IPS-18a (cell line): ENCODE measurements at regions not wholly inside any gene's neighbourhood (a gene's known extent, or its start where the extent isn't known, plus 50 kb on each side); places are given as distances from the start of the nearest gene placed in this dataset.

Experiments used
- H3K27ac ChIP-seq: one replicate; pipeline ENCODE4 v1.5.1; 2013; ENCODE audit warnings: low read length
- H3K27me3 ChIP-seq: one replicate; pipeline ENCODE4 v1.6.1; 2013; ENCODE audit warnings: mild to moderate bottlenecking, low read length; ENCODE audit not compliant: control insufficient read depth, insufficient read depth
- H3K36me3 ChIP-seq: one replicate; pipeline ENCODE4 v1.6.1; 2013; ENCODE audit warnings: low read depth, low read length; ENCODE audit not compliant: control insufficient read depth
- H3K4me1 ChIP-seq: one replicate; pipeline ENCODE4 v1.6.1; 2013; ENCODE audit warnings: low read depth, low read length; ENCODE audit not compliant: control insufficient read depth
- H3K4me3 ChIP-seq: one replicate; pipeline ENCODE4 v1.5.1; 2013; ENCODE audit warnings: low read length
- H3K9ac ChIP-seq: one replicate; pipeline ENCODE4 v1.6.1; 2013; ENCODE audit warnings: mild to moderate bottlenecking, low read length, moderate library complexity
- H3K9me3 ChIP-seq: one replicate; pipeline ENCODE4 v1.6.1; 2013; ENCODE audit warnings: low read depth, low read length; ENCODE audit not compliant: control insufficient read depth

DNA sequence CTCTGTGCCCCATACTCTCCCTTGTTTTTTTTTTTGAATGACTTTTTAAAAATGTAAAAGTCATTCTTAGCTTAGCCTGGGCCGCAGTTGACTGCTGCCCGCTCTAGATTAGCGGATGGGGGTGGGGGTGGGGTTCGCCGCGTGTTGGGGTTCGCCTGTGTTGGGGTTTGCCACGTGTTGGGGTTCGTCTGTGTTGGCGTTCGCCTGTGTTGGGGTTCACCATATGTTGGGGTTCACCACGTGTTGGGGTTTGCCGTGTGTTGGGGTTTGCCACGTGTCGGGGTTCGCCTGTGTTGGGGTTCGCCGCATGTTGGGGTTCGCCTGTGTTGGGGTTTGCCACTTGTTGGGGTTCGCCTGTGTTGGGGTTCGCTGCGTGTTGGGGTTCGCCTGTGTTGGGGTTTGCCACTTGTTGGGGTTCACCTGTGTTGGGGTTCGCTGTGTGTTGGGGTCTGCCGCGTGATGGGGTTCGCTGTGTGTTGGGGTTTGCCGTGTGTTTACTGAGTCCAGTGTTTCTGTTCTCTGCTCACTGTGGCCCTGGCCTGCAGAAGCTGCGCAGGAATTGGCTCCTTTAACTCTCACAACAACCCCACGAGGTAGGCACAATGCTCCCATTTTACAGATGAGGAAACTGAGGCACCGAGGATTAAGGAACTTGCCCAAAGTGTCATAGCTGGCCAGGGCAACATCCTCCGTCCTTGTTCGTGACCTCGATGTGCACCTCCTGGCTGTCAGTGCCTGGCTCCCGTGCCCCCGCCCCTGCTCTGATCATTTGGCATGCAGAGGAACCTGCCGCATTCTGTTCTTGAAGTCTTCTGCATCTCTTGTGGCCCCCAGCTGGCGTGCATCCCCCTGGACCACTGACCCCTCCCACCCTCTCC lies 96.6 kb upstream of the CIBAR2 start:
- Histone ChIP-seq H3K4me3 (no peak overlapping the region), H3K9me3 (no peaks in the 10 kb centered on the region), H3K27me3 (no peaks in the 10 kb centered on the region), H3K4me1 (peaks cover 24% of the 10 kb centered on the region), H3K36me3 (no peaks in the 10 kb centered on the region), H3K9ac (no peak overlapping the region), H3K27ac (no peak overlapping the region)

DNA sequence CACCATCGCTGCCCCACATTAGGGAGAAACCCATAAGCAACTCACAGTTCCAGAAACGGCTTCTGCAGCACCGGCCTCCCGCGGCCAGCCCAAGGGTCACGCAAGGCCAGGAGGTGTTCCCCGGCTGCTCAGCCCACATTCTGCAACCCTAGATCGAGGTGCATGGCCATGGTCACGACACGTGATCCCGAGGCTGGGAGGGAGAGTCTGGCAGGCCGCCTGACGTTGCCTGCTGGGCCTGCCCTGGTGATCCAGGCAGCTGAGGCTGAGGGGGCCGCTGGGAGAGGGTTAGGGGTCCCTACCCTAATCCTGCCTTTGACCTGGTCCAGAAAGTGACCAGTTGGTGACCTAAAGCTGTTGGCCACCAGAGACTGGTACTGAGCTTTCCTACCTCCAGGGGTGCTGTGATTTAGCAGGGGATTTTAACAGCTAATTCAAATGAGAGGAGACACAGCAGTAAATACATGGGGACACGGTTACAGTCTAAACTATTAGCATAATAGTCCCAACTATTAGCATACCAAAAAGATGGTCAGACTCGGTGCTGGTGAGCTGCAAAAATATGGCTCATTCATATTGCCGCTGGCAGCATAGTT lies 97.4 kb upstream of the CIBAR2 start:
- Histone ChIP-seq H3K4me1 (peaks cover 24% of the 10 kb centered on the region), H3K27me3 (no peaks in the 10 kb centered on the region), H3K4me3 (no peak overlapping the region), H3K9ac (no peak overlapping the region), H3K27ac (no peak overlapping the region), H3K9me3 (no peaks in the 10 kb centered on the region), H3K36me3 (no peaks in the 10 kb centered on the region)

DNA sequence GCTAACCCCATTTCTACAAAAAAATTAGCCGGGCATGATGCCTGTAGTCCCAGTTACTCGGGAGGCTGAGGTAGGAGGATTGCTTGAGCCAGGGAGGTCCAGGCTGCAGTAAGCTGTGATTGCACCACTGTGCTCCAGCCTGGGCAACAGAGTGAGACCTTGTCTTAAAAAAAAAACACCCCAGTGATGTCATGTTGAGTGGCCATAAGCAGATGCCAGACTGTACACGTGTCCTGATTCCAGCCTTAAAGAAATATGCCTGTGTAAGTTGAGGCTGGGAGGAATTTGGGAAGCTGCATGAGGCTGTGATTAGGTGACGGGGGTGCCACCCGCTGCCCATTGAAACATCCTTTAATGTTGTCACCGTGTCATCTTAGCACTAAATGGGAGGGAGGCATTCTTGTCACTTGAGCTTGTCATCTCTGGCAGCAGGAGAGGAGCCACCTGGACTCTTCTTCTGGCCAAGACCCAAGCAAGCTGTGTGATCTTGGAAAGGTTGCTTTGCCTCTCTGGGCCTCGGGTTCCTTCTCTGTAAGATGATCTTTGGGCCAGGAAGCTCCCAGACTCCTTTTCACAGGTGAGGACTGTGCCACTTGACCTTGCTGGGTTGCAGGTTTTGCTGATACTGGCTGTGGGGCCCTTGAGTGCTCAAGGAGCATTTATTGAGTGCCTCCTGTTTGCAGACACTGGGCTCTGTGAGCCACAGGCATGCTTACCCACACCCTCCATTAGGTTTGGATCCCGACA lies 98.3 kb upstream of the CIBAR2 start:
- Histone ChIP-seq H3K9me3 (no peaks in the 10 kb centered on the region), H3K36me3 (no peaks in the 10 kb centered on the region), H3K9ac (no peak overlapping the region), H3K4me3 (no peak overlapping the region), H3K4me1 (peaks cover 24% of the 10 kb centered on the region), H3K27me3 (no peaks in the 10 kb centered on the region), H3K27ac (no peak overlapping the region)

DNA sequence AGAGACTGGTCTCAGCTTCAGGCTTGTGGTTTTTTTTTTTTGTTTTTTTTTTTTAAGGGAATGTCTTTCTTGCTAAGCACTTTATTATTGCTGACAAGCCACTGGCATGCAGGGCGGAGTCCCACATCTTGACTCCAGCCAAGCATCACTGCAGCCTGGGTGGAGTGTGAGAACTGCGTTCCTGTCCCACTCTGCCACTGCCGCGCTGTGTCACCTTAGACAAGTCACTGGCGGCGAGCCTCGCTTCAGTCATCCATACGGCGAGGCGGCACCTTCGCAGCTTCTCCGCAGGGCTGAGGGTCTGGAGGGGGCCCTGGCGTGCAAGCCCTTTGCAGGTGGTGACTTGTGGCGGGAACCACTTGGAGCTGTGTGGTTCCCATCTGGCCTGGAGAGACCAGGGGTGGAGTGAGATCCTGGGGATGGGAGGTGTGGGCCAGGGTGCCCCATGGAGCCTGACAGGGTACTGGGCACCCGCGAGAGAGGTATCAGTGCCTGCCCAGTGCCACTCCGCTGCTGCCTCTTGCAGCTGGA lies 99.1 kb upstream of the CIBAR2 start:
- Histone ChIP-seq H3K9ac (no peak overlapping the region), H3K36me3 (no peaks in the 10 kb centered on the region), H3K27me3 (no peaks in the 10 kb centered on the region), H3K4me1 (peaks cover 19% of the 10 kb centered on the region), H3K9me3 (no peaks in the 10 kb centered on the region), H3K27ac (no peak overlapping the region), H3K4me3 (no peak overlapping the region)

- no peaks in the 10 kb centered on the region for H3K36me3 ChIP-seq
- no peak overlapping the region for H3K27ac ChIP-seq
- H3K9ac ChIP-seq: no peak overlapping the region
- H3K27me3 ChIP-seq: no peaks in the 10 kb centered on the region
- peaks cover 4% of the 10 kb centered on the region for H3K4me1 ChIP-seq
- H3K4me3 ChIP-seq: no peak overlapping the region
- H3K9me3 ChIP-seq: no peaks in the 10 kb centered on the region
Measured at GRCh38 chr16:85213926-85214675, 101.8 kb upstream of the CIBAR2 start.

DNA sequence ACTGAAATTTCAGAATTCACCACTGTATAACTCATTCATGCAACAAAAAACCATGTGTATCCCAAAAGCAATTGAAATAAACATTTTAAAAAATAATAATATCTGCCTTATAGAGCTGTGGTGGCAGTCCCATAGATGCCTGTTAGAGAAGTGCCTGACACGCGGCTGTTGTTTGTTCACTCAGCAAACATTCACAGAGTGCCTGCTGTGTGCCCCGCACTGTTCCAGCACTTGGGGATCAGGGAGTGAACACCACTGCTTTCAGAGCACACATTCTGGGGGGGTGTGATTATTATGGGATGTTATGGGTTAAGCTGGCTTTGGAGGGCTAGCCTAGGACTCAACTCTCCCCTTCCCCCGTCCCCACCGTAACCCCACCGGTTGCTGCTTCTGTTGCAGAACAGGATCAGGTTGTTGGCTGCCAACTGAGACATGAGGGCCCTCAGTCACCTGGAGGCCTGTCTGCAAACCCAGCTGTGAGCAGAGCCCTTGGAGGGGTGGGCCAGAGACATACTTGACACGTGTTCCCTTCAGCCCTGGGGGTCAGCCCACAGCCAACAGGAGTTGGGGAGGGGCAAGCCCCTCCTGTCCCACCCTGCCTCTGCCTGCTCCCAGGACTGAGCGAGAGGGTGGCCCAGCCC lies 103.3 kb upstream of the CIBAR2 start:
- Histone ChIP-seq H3K36me3 (no peaks in the 10 kb centered on the region), H3K4me3 (no peak overlapping the region), H3K9me3 (no peaks in the 10 kb centered on the region), H3K9ac (no peak overlapping the region), H3K27ac (no peak overlapping the region), H3K4me1 (peaks cover 4% of the 10 kb centered on the region), H3K27me3 (no peaks in the 10 kb centered on the region)

DNA sequence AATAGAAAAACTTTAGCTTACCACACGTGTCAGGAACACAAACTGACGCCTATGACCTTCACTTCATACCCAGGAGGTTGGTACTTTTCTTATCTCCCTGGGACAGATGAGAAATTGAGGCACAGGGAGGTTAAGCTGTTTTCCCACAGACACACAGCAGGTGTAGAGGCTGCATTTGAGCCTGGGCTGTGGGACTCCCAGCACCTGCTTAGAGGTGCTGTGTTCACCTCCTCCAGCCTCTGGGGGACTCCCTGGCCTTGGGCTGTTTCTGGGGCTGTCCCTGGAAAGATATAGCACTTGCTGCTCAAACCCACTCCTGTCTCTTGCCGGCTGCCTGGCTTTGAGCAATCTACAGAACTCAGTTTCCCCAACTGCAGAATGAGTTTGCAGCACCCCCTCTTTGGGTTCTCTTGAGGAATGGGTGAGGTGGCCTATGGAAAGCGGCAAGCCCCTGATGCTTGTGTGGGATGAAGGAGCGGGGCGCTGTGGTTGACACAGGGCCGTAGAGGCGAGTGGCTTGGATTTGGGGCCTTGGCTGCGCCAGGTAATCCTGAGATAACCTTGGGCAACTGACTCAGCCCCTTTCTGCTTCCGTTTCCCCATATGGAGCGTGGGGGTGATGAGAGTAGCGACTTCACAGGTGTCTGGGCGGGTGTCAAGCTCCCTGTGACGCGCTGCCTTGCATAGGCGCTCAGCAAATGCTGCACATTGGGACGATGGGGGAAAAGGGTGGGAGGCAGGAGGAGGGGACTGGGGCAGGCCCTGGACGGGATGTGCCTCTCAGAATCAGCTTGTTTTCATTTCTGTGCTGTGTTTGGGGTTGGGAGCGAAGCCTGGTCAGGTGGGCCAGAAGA lies 104.5 kb upstream of the CIBAR2 start:
- peaks cover 4% of the 10 kb centered on the region for H3K4me1 ChIP-seq
- H3K36me3 ChIP-seq: no peaks in the 10 kb centered on the region
- H3K9me3 ChIP-seq: no peaks in the 10 kb centered on the region
- no peak overlapping the region for H3K27ac ChIP-seq
- no peak overlapping the region for H3K9ac ChIP-seq
- no peak overlapping the region for H3K4me3 ChIP-seq
- no peaks in the 10 kb centered on the region for H3K27me3 ChIP-seq

- no peaks in the 10 kb centered on the region for H3K36me3 ChIP-seq
- no peaks in the 10 kb centered on the region for H3K9me3 ChIP-seq
- no peak overlapping the region for H3K4me3 ChIP-seq
- peaks cover 12% of the 10 kb centered on the region for H3K4me1 ChIP-seq
- no peaks in the 10 kb centered on the region for H3K27me3 ChIP-seq
- H3K9ac ChIP-seq: no peak overlapping the region
- H3K27ac ChIP-seq: no peak overlapping the region
Measured at GRCh38 chr16:85220125-85220839, 108.0 kb upstream of the CIBAR2 start.

DNA sequence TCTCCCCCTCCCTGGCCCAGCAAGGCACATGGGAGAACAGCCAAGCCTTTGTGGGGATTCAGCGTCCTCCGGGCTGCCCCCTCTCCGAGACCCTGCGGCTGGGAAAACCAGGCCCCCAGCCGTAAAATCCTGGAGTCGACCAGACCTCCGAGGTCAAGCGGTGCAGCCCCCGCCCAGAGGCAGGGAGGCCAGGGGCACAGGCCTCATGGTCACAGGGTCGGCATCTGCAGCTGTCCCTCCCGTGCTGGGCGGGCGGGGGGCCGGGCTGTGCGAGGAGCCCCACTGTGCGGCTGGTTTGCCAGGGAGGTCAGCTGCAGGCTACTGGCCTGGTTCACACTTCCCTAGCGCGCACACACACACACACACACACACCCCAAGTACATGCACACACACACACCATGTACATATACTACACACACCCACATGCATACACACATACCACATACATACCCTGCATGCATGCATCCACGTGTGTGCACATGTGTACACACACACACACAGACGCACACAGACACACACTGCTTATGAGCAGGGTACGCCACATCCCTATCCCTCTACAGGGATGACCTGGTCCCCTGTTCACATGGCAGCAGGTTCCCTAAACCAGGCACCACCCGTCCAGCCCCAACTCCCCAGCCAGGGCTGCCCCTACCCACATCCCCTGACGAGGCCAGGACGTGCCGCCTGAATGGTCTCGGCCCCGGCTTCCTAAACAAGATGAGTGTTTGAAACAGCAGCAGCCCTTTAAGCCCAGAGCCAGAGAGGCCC lies 108.9 kb upstream of the CIBAR2 start:
- Histone ChIP-seq H3K36me3 (no peaks in the 10 kb centered on the region), H3K27ac (no peak overlapping the region), H3K4me3 (no peak overlapping the region), H3K9me3 (no peaks in the 10 kb centered on the region), H3K27me3 (no peaks in the 10 kb centered on the region), H3K4me1 (peaks cover 12% of the 10 kb centered on the region), H3K9ac (no peak overlapping the region)
